IMR-90 (cell line): ENCODE measurements at regions not wholly inside any gene's neighbourhood (a gene's known extent, or its start where the extent isn't known, plus 50 kb on each side); places are given as distances from the start of the nearest gene placed in this dataset.

Experiments used
- ATAC-seq: fragments of 200-7000 bp; cut with Tn5 transposase; 2 replicates; pipeline ENCODE4 v1.9.1; 2020; ENCODE audit warnings: low read depth, mild to moderate bottlenecking, moderate library complexity
- BruUV-seq: library from RNA; stranded (reverse); fragments of 400-500 nt; replicated peaks from 2 replicates; lab custom pipeline; 2021; lab: Mats Ljungman, UMichigan
- CTCF ChIA-PET: fragments of 300-600 bp; formaldehyde crosslinking; extraction: SDS; loops from one replicate; lab custom pipeline; 2021; ENCODE audit warnings: antibody characterized with exemption; lab: Yijun Ruan, JAX
- POLR2A ChIA-PET: fragments of 300-600 bp; sonication (Branson Sonifier 250); formaldehyde crosslinking; loops from one replicate; lab custom pipeline; 2022; ENCODE audit warnings: antibody characterized with exemption; ENCODE audit not compliant: unreplicated experiment; lab: Charles Lee
- DNase-seq: peaks from one replicate; pipeline ENCODE4 v3.0.0; 2013
- H2AFZ ChIP-seq: replicated peaks from 2 replicates; pipeline ENCODE3; 2013; ENCODE audit warnings: low read length, mild to moderate bottlenecking; ENCODE audit not compliant: poor library complexity
- H2AK5ac ChIP-seq: 2 replicates; pipeline ENCODE4 v1.6.1; 2013; ENCODE audit warnings: low read depth, low read length, inconsistent platforms
- H2AK9ac ChIP-seq: replicated peaks from 2 replicates; pipeline ENCODE3; 2013; ENCODE audit warnings: mild to moderate bottlenecking, low read depth, low read length, moderate library complexity; ENCODE audit not compliant: poor library complexity
- H2BK120ac ChIP-seq: 2 replicates; pipeline ENCODE4 v1.6.1; 2013; ENCODE audit warnings: low read depth, low read length, inconsistent platforms
- H2BK15ac ChIP-seq: 3 replicates; pipeline ENCODE4 v1.6.1; 2013; ENCODE audit warnings: low read depth, low read length, inconsistent platforms
- H2BK20ac ChIP-seq: 2 replicates; pipeline ENCODE4 v1.6.1; 2013; ENCODE audit warnings: low read depth, mild to moderate bottlenecking, inconsistent platforms, low read length, moderate library complexity
- H2BK5ac ChIP-seq: 2 replicates; pipeline ENCODE4 v1.6.1; 2013; ENCODE audit warnings: mild to moderate bottlenecking, low read depth, low read length, inconsistent platforms; ENCODE audit not compliant: poor library complexity, severe bottlenecking
- H3K14ac ChIP-seq: replicated peaks from 2 replicates; pipeline ENCODE4 v1.6.1; 2013; ENCODE audit warnings: low read depth, low read length, inconsistent platforms
- H3K18ac ChIP-seq: 2 replicates; pipeline ENCODE4 v1.6.1; 2013; ENCODE audit warnings: low read depth, low read length, control low read depth
- H3K23ac ChIP-seq: 2 replicates; pipeline ENCODE4 v1.6.1; 2013; ENCODE audit warnings: low read depth, low read length, inconsistent platforms
- H3K27ac ChIP-seq: 2 replicates; pipeline ENCODE4 v1.5.1; 2013; ENCODE audit warnings: mild to moderate bottlenecking, control low read depth, low read length; ENCODE audit not compliant: insufficient read depth
- H3K27me3 ChIP-seq: 2 replicates; pipeline ENCODE4 v1.6.1; 2013; ENCODE audit warnings: low read length; ENCODE audit not compliant: control insufficient read depth, insufficient read depth
- H3K36me3 ChIP-seq: 2 replicates; pipeline ENCODE4 v1.6.1; 2013; ENCODE audit warnings: low read length, mixed read lengths; ENCODE audit not compliant: control insufficient read depth, insufficient read depth
- H3K4ac ChIP-seq: 2 replicates; pipeline ENCODE4 v1.6.1; 2013; ENCODE audit warnings: low read depth, low read length, inconsistent platforms
- H3K4me1 ChIP-seq: 2 replicates; pipeline ENCODE4 v1.6.1; 2013; ENCODE audit warnings: low read length, mixed read lengths; ENCODE audit not compliant: control insufficient read depth, insufficient read depth
- H3K4me2 ChIP-seq: 2 replicates; pipeline ENCODE4 v1.6.1; 2013; ENCODE audit warnings: low read depth, mild to moderate bottlenecking, control low read depth, low read length, moderate library complexity
- H3K4me3 ChIP-seq: 2 replicates; pipeline ENCODE4 v1.5.1; 2013; ENCODE audit warnings: low read depth, mild to moderate bottlenecking, control low read depth, low read length, moderate library complexity; ENCODE audit not compliant: insufficient read depth
- H3K56ac ChIP-seq: 2 replicates; pipeline ENCODE4 v1.6.1; 2013; ENCODE audit warnings: low read length, inconsistent platforms; ENCODE audit not compliant: insufficient read depth; ENCODE audit errors: extremely low read depth
- H3K79me1 ChIP-seq, 2 experiments: 2 replicates each; pipeline ENCODE4 v1.6.1; 2013; ENCODE audit warnings: low read length in 2 of 2, inconsistent platforms in 1 of 2, low read depth in 1 of 2
- H3K9ac ChIP-seq: 2 replicates; pipeline ENCODE4 v1.6.1; 2013; ENCODE audit warnings: low read depth, low read length, control low read depth
- H3K9me1 ChIP-seq: 2 replicates; pipeline ENCODE4 v1.6.1; 2013; ENCODE audit warnings: low read length, inconsistent platforms; ENCODE audit not compliant: insufficient read depth
- H3K9me3 ChIP-seq: 2 replicates; pipeline ENCODE4 v1.6.1; 2013; ENCODE audit warnings: low read length; ENCODE audit not compliant: control insufficient read depth, insufficient read depth
- H4K20me1 ChIP-seq: 2 replicates; pipeline ENCODE4 v1.6.1; 2013; ENCODE audit warnings: low read length, inconsistent platforms; ENCODE audit not compliant: insufficient read depth
- H4K5ac ChIP-seq: 2 replicates; pipeline ENCODE4 v1.6.1; 2013; ENCODE audit warnings: mild to moderate bottlenecking, low read depth, low read length, control low read depth
- H4K8ac ChIP-seq, 2 experiments: 2 replicates each; pipeline ENCODE4 v1.6.1; 2013; ENCODE audit warnings: low read depth in 2 of 2, low read length in 2 of 2, control low read depth in 1 of 2, inconsistent platforms in 1 of 2
- H4K91ac ChIP-seq: 2 replicates; pipeline ENCODE4 v1.6.1; 2013; ENCODE audit warnings: low read depth, low read length, inconsistent platforms; ENCODE audit not compliant: insufficient read depth
- BHLHE40 ChIP-seq: fragments of 150-350 bp; IDR thresholded peaks from 2 replicates; pipeline ENCODE4 v1.6.1; 2016; ENCODE audit warnings: mild to moderate bottlenecking, low read depth, low read length
- CEBPB ChIP-seq: IDR thresholded peaks from 2 replicates; pipeline ENCODE4 v1.6.1; 2012; ENCODE audit warnings: low read depth, low read length, improper control_type of control experiment
- CHD1 ChIP-seq: IDR thresholded peaks from 2 replicates; pipeline ENCODE4 v1.6.1; 2012; ENCODE audit warnings: low read depth, low read length, improper control_type of control experiment
- CTCF ChIP-seq: conservative IDR thresholded peaks from 2 replicates; pipeline ENCODE4 v1.5.1; 2012; ENCODE audit warnings: mild to moderate bottlenecking, low read depth, low read length, improper control_type of control experiment
- ELK1 ChIP-seq: fragments of 150-350 bp; IDR thresholded peaks from 2 replicates; pipeline ENCODE4 v1.6.1; 2016; ENCODE audit warnings: low read depth, mild to moderate bottlenecking, low read length, moderate library complexity, borderline replicate concordance
- FOS ChIP-seq: fragments of 150-350 bp; IDR thresholded peaks from 2 replicates; pipeline ENCODE4 v1.6.1; 2016; ENCODE audit warnings: low read depth, low read length
- MAFK ChIP-seq: IDR thresholded peaks from 2 replicates; pipeline ENCODE4 v1.6.1; 2012; ENCODE audit warnings: low read depth, low read length, improper control_type of control experiment
- MAZ ChIP-seq: IDR thresholded peaks from 2 replicates; pipeline ENCODE4 v1.6.1; 2012; ENCODE audit warnings: low read depth, mild to moderate bottlenecking, low read length, improper control_type of control experiment, moderate library complexity, borderline replicate concordance
- MXI1 ChIP-seq: IDR thresholded peaks from 2 replicates; pipeline ENCODE4 v1.6.1; 2012; ENCODE audit warnings: low read depth, mild to moderate bottlenecking, low read length, moderate library complexity, borderline replicate concordance
- NFE2L2 ChIP-seq: fragments of 150-350 bp; IDR thresholded peaks from 2 replicates; pipeline ENCODE4 v1.6.1; 2016; ENCODE audit warnings: low read depth, mild to moderate bottlenecking, low read length
- POLR2A ChIP-seq: IDR thresholded peaks from 2 replicates; pipeline ENCODE4 v1.6.1; 2012; ENCODE audit warnings: mild to moderate bottlenecking, low read depth, low read length
- RAD21 ChIP-seq: IDR thresholded peaks from 2 replicates; pipeline ENCODE4 v1.6.1; 2012; ENCODE audit warnings: low read length, improper control_type of control experiment
- RCOR1 ChIP-seq: IDR thresholded peaks from 2 replicates; pipeline ENCODE4 v1.6.1; 2012; ENCODE audit warnings: mild to moderate bottlenecking, low read length, improper control_type of control experiment; ENCODE audit not compliant: insufficient replicate concordance
- RFX5 ChIP-seq: IDR thresholded peaks from 2 replicates; pipeline ENCODE4 v1.8.0; 2012; ENCODE audit warnings: low read depth, mild to moderate bottlenecking, low read length, moderate library complexity
- SMC3 ChIP-seq: fragments of 150-350 bp; IDR thresholded peaks from 2 replicates; pipeline ENCODE4 v1.6.1; 2016; ENCODE audit warnings: low read depth, mild to moderate bottlenecking, antibody characterized with exemption, low read length, moderate library complexity
- USF2 ChIP-seq: fragments of 150-350 bp; IDR thresholded peaks from 2 replicates; pipeline ENCODE4 v1.6.1; 2017; ENCODE audit warnings: mild to moderate bottlenecking, antibody characterized with exemption, low read length, low read depth
- WGBS, 2 experiments: methylation state at CpG; one replicate each; pipeline versions ENCODE4 v1.1.5 to v1.1.7; 2013; ENCODE audit warnings: missing lambda C conversion rate in 2 of 2; ENCODE audit not compliant: insufficient read length in 1 of 2; ENCODE audit errors: extremely low coverage in 2 of 2; 5-methylcytosine and 5-hydroxymethylcytosine counted together
- dilution Hi-C: fragments of 300-500 bp; cut with HindIII; formaldehyde crosslinking; loops from one replicate; pipeline ENCODE4 v1.14.3; 2018; ENCODE audit warnings: low sequenced_read_pairs; ENCODE audit not compliant: unreplicated experiment
- in situ Hi-C: fragments of 300-500 bp; cut with MboI; formaldehyde crosslinking; loops from 3 replicates; pipeline ENCODE4 v1.14.3; 2019; ENCODE audit warnings: low sequenced_read_pairs, inconsistent platforms, mixed read lengths
- intact Hi-C: fragments of 100-400 bp; cut with micrococcal nuclease; formaldehyde crosslinking; loops from 2 replicates; pipeline ENCODE4 v1.10.0; 2022

GRCh38 chr3:176469694-176470205 is 727.5 kb downstream of the TBL1XR1 start:
- Histone ChIP-seq H4K91ac (no peak overlapping the region), H3K23ac (no peak overlapping the region), H3K4me1 (no peaks in the 10 kb centered on the region), H3K27ac (no peak overlapping the region), H2BK120ac (no peak overlapping the region), H3K79me1 (no peaks in the 10 kb centered on the region), H2BK15ac (no peak overlapping the region), H3K18ac (no peak overlapping the region), H3K9me3 (no peaks in the 10 kb centered on the region), H3K56ac (no peak overlapping the region), H2BK5ac (no peak overlapping the region), H2BK20ac (no peak overlapping the region), H3K14ac (no peak overlapping the region), H3K9ac (no peak overlapping the region), H4K5ac (no peak overlapping the region), H2AK9ac (no peak overlapping the region), H3K9me1 (no peaks in the 10 kb centered on the region), H4K8ac (no peak overlapping the region), H3K4me2 (no peak overlapping the region), H3K36me3 (no peaks in the 10 kb centered on the region), H4K20me1 (no peaks in the 10 kb centered on the region), H3K4ac (no peak overlapping the region), H3K27me3 (no peaks in the 10 kb centered on the region), H2AK5ac (no peak overlapping the region), H3K4me3 (no peak overlapping the region), H2AFZ (no peak overlapping the region)
- POLR2A ChIA-PET = no interaction called here
- TF ChIP-seq NFE2L2 (no peak), CEBPB (no peak), ELK1 (no peak), SMC3 (no peak), MXI1 (no peak), USF2 (no peak), MAZ (no peak), RFX5 (no peak), POLR2A (no peak), RCOR1 (no peak), CTCF (no peak), FOS (no peak), BHLHE40 (no peak), CHD1 (no peak), RAD21 (no peak), MAFK (no peak)
- dilution Hi-C loops (no loop called here), intact Hi-C loops (no loop called here), in situ Hi-C loops (no loop called here)
- no peak for DNase-seq
- no TSS peak for BruUV-seq
- no CpG with 5 or more reads among the region's 6 CpGs for WGBS, 2 experiments
- CTCF ChIA-PET = no interaction called here
- ATAC-seq = peak; percentile 32
